GM18867 (cell line): ENCODE measurements at regions not wholly inside any gene's neighbourhood (a gene's known extent, or its start where the extent isn't known, plus 50 kb on each side); places are given as distances from the start of the nearest gene placed in this dataset.
"Not testable (repeated sequence)": the region's sequence is repeated elsewhere in the genome, so short reads cannot be mapped to it uniquely, and the experiment has no call there.

Experiments
- ATAC-seq: cut with Tn5 transposase; IDR thresholded peaks from one replicate; pipeline ENCODE4 v1.9.1; 2021; ENCODE audit warnings: mild to moderate bottlenecking, moderate library complexity; ENCODE audit not compliant: unreplicated experiment

DNA sequence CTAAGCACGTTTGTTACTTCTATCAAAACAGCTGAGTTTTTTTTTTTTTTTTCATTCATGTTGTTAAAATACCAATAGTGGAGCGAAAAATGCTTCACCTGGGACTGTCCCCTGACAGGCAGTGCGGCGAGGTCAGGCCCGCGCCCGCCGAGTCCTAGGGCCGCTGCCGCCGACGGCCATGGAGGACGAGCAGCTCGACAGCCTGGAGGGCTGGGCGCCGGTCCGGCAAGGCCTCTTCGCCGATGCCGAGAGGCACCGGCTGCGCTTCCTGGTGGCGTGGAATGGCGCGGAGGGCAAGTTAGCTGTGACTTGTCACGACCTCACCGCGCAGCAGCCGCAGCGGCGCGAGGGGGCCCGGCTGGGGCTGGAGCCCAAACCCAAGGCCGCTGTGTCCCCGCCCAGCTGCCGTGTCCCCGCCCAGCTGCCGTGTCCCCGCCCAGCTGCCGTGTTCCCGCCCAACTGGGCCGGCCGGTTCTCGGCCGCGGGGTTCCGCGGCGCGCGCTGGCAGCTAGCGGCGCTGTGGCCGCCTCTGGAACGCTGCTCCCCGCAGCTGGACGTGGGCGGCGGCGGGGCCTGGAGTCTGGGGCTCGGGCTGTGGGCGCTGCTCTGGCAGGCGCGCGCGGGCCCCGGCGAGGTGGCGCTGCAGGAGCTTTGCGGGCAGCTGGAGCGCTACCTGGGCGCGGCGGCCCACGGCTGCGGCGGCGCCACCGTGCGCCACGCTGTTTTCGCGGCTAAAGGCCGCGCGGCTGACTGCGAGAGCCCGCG, 56.7 kb upstream of the GOLGA8R start:
- peak; percentile 96 for ATAC-seq

DNA sequence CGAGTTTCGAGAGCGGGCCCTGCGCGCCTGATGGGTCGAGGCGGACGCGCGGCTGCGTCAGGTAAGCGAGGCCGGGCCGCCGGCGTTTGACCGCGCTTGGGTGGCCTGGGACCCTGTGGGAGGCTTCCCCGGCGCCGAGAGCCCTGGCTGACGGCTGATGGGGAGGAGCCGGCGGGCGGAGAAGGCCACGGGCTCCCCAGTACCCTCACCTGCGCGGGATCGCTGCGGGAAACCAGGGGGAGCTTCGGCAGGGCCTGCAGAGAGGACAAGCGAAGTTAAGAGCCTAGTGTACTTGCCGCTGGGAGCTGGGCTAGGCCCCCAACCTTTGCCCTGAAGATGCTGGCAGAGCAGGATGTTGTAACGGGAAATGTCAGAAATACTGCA, 57.3 kb upstream of the GOLGA8R start:
- not testable (repeated sequence) for ATAC-seq

DNA sequence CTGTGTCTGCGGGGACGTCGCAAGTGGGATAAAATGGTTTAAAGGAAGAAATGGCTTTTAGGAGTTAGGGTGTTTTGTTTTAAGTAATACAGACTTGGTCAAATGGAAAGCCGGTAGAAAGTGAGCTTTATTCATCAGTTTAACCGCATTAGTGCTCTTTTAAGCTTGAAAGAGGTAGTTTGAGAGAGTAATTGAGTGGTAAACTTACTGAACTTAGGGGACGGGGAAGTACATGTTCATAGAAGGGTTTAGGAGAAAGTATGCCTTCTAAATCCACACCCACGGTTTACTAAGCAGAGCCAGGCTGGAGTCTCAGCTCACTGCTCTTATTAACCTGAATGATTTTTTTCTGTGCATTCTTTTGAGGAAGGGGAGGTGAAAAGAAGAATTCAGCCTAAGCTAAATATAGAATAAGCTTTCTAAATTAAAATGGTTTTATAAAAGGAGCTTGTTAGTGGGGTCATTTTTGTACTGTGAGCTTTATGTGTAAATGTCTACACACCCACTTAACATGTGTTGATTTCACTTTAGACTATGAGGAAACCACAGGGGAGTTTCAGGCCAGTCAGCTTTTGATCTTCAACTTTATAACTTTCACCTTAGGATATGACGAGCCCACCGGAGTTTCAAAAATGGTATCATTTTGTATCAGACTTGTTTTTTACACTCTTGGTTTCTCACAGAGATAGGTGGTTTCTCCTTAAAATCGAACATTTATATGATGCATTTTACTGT, 57.9 kb upstream of the GOLGA8R start:
- peak; percentile 24 for ATAC-seq

DNA sequence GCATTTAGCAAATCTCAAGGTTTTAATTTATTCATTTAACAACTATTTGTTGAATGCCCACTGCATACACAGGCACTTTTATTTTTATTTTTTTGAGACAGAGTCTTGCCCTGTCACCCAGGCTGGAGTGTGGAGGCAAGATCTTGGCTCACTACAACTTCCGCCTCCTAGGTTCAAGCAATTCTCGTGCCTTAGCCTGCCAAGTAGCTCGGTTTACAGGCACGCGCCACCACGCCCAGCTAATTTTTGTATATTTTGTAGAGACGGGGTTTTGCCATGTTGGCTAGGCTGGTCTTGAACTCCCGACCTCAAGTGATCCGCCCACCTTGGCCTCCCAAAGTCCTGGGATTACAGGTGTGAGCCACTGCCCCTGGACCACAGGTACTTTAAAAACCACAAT, 67.0 kb upstream of the GOLGA8Q start:
- ATAC-seq: not testable (repeated sequence)

DNA sequence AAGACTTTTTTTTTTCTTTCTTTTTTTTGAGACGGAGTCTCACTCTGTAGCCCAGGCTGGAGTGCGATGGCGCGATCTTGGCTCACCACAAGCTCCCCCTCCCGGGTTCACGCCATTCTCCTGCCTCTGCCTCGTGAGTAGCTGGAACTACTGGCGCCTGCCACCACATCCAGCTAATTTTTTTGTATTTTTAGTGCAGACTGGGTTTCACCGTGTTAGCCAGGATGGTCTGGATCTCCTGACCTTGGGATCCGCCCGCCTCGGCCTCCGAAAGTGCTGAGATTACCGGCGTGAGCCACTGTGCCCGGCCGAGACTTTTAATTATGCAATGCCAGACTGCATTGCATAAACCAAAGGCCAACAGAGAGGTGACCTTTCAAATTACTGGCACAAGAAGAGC, 62.6 kb upstream of the GOLGA8Q start:
- not testable (repeated sequence) for ATAC-seq

DNA sequence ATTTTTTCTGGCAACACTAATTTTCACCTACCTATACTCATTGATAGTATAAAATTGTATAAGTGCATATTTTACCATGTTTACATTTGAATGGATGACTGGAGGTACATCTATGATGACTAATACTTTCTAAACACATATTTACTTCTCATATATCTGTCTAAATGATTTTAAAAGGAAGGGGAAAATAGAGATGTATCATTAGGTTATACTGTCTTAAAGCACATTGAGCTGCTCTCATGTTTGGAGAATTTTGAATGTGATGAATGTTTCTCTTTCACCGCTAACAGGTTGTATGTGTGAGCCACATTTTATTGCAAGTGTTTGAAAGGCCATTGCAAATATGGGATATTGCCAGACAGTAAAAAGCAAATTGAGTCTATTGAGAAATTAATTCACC, 61.5 kb upstream of the GOLGA8Q start:
- not testable (repeated sequence) for ATAC-seq

DNA sequence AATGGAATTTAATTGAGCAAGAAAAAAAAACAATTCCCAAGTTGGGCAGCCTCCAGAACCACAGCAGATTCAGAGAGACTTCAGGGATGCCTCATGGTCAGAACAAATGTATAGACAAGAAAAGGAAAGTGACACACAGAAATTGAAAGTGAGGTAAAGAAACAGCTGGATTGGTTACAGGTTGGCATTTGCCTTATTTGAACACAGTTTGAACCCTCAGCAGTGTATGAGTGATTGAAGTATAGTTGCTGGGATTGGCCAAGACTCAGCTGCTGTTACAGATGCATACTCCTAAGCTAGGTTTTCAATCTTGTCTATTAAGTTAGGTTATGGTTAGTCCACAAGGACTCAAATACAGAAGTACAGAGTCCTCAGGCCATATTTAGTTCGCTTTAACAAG, 57.9 kb upstream of the GOLGA8Q start:
- not testable (repeated sequence) for ATAC-seq

DNA sequence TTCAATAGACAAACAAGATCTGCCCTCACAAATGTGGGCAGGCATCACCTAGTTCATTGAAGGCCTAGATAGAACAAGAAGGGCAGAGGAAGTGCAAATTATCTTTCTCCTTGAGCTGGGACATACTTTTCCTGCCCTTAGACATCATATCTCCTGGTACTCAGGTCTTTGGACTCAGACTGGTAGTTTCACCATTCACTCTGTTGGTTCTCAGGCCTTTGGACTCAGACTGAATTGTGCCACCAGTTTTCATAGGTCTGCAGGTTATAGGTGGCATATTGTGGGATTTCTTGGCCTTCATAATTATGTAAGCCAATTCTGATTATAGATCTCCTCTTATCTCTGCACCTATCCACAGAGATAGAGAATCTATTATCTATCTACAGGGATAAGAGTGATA, 54.6 kb upstream of the GOLGA8Q start:
- ATAC-seq: not testable (repeated sequence)

DNA sequence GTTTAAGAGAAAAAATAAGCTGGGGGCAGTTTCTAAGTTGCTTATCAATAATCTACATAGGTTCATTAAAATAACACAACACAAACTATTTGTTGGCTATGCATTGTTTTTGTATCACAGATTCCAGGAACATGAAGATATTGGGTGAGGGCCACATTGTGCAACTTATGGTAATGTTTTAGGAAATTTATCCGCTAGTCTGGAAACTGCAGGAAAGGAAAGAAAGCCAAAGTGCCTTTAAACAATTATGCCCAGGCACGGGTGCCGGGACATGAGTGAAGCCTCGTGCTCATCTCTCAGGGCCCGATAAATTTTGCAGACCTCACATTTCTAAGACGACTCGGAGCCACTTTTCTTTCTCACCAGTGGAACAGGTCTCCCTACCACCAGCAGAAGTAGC, 52.6 kb upstream of the GOLGA8Q start:
- ATAC-seq: not testable (repeated sequence)

DNA sequence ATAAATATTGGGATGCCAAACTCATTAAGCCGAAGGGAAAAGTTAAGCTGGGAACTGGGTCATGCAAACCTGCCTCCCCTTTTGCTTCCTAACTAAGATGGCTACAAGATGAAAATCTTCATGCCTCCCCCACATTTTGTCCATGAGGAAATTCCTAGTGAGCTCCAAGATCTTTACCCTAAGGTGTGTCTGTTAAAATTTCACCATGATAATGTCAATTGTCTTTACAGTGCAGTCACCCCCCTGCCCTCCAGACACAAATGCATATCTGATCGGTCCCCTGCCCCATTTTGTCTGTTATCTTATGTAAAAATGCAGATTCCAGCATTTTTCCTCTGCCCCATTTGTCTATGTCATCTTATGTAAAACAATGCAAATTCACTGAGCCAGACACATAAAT, 51.3 kb upstream of the GOLGA8Q start:
- not testable (repeated sequence) for ATAC-seq
